ENCODE measurements at regions not wholly inside any gene's neighbourhood (a gene's known extent, or its start where the extent isn't known, plus 50 kb on each side); places are given as distances from the start of the nearest gene placed in this dataset.

DNA sequence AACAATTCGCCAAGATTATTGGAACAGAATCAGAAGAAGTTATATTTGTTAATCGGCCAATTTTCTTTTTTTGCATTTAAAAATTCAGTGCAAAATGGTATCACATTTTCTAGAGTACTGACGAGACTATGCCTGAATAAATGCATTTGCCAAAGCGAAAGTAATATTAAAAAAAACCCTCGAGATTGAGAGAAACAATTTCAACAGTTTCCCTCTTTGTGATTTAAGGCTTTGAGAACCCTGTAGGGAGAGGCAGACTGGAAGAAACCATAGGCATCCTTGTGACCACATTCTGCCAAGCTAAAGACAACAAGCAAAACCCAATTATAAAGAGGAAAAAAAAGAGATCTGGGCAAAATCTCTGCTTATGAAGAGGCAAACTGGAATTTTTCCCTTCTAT lies 218.1 kb upstream of the GK2 start:
- ChIA-PET CTCF (no interaction called here), POLR2A (no interaction called here)
- intact Hi-C loops (cut with micrococcal nuclease) (no loop called here), dilution Hi-C loops (cut with MboI; ENCODE audit: extremely low pct_ligation_motif_present, low sequenced_read_pairs) (no loop called here)
- no peaks in the 10 kb centered on the region for H3K79me2 ChIP-seq (ENCODE audit: control insufficient read depth, insufficient read depth, low read length)
- no peak overlapping the region for H3K27ac ChIP-seq (ENCODE audit: insufficient read depth, low read depth, low read length)
- no peaks in the 10 kb centered on the region for H3K9me3 ChIP-seq (replicated peaks; ENCODE audit: control insufficient read depth, insufficient read depth, low read length)
- no peaks in the 10 kb centered on the region for H3K9me1 ChIP-seq (replicated peaks; ENCODE audit: control insufficient read depth, extremely low read depth, insufficient read depth, low read length)
- no peak overlapping the region for H3K9ac ChIP-seq (replicated peaks; ENCODE audit: extremely low read depth, insufficient read depth, low read length)
- TF ChIP-seq GATA2 (IDR thresholded peaks at IDR 0.05; ENCODE audit: insufficient read depth, insufficient read length, low read depth, low read length) (no peak), EZH2 (IDR thresholded peaks at IDR 0.05; ENCODE audit: borderline replicate concordance, low read depth, low read length, severe bottlenecking) (no peak), JUN (IDR thresholded peaks at IDR 0.05; ENCODE audit: borderline replicate concordance, insufficient read depth, insufficient read length, low read depth) (no peak), MYC (IDR thresholded peaks at IDR 0.05; ENCODE audit: low read depth, low read length) (no peak)
- BruUV-seq (replicated peaks), result no TSS peak
- H4K20me1 ChIP-seq (replicated peaks; ENCODE audit: control insufficient read depth, extremely low read depth, insufficient read depth, low read length), result no peaks in the 10 kb centered on the region
- no peaks in the 10 kb centered on the region for H3K36me3 ChIP-seq (ENCODE audit: control insufficient read depth in 2 of 2, extremely low read depth in 1 of 2, insufficient read depth in 2 of 2, low read length in 2 of 2)
- peaks cover 0 to 2% of the 10 kb centered on the region in 2 experiments for H3K27me3 ChIP-seq (ENCODE audit: control insufficient read depth in 2 of 2, insufficient read depth in 2 of 2, low read length in 2 of 2)
- no peaks in the 10 kb centered on the region for H3K4me1 ChIP-seq (ENCODE audit: control insufficient read depth, extremely low read depth, insufficient read depth, low read length)
- no peak overlapping the region for H3K4me3 ChIP-seq (replicated peaks in 1 of 3; ENCODE audit: insufficient read depth in 1 of 3, low read depth in 1 of 3, low read length in 3 of 3)
- no peak overlapping the region for H2AFZ ChIP-seq (ENCODE audit: low read depth, low read length)
- FAIRE-seq (no peak), DNase-seq (ENCODE audit: low read depth, low spot score) (no peak)
- no peak overlapping the region for H3K4me2 ChIP-seq (ENCODE audit: insufficient read depth, low read length)

DNA sequence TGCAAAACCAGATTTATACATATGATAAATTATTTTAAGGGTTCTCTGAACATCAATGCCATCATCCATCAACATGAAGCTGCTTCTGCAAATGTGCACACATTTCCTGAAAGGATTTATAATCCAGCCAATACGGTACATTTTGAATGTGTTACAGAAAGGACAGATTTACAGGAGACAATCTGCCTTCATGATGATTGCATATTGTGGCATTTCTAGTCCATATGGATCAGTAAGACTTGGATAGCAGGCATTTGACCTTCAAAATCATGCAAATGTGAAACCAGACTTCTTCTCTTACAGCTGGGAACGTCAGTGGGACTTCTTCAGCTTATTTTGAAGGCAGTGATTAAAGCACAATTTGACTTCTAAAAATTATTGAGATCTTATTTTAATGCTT lies 217.3 kb upstream of the GK2 start:
- H2AFZ ChIP-seq (ENCODE audit: low read depth, low read length), result no peak overlapping the region
- no peak for FAIRE-seq
- no TSS peak for BruUV-seq (replicated peaks)

More for the DNA sequence above, 217.3 kb upstream of the GK2 start:
- intact Hi-C loops (cut with micrococcal nuclease) (no loop called here), dilution Hi-C loops (cut with MboI; ENCODE audit: extremely low pct_ligation_motif_present, low sequenced_read_pairs) (no loop called here)
- Histone ChIP-seq H3K4me2 (ENCODE audit: insufficient read depth, low read length) (no peak overlapping the region), H3K27ac (ENCODE audit: insufficient read depth, low read depth, low read length) (no peak overlapping the region), H3K9ac (replicated peaks; ENCODE audit: extremely low read depth, insufficient read depth, low read length) (no peak overlapping the region), H3K9me1 (replicated peaks; ENCODE audit: control insufficient read depth, extremely low read depth, insufficient read depth, low read length) (no peaks in the 10 kb centered on the region), H3K36me3 (ENCODE audit: control insufficient read depth in 2 of 2, extremely low read depth in 1 of 2, insufficient read depth in 2 of 2, low read length in 2 of 2) (no peaks in the 10 kb centered on the region), H3K4me1 (ENCODE audit: control insufficient read depth, extremely low read depth, insufficient read depth, low read length) (no peaks in the 10 kb centered on the region), H4K20me1 (replicated peaks; ENCODE audit: control insufficient read depth, extremely low read depth, insufficient read depth, low read length) (no peaks in the 10 kb centered on the region), H3K9me3 (replicated peaks; ENCODE audit: control insufficient read depth, insufficient read depth, low read length) (no peaks in the 10 kb centered on the region), H3K27me3 (ENCODE audit: control insufficient read depth in 2 of 2, insufficient read depth in 2 of 2, low read length in 2 of 2) (peaks cover 0 to 2% of the 10 kb centered on the region in 2 experiments), H3K4me3 (replicated peaks in 1 of 3; ENCODE audit: insufficient read depth in 1 of 3, low read depth in 1 of 3, low read length in 3 of 3) (no peak overlapping the region), H3K79me2 (ENCODE audit: control insufficient read depth, insufficient read depth, low read length) (no peaks in the 10 kb centered on the region)
- TF ChIP-seq EZH2 (IDR thresholded peaks at IDR 0.05; ENCODE audit: borderline replicate concordance, low read depth, low read length, severe bottlenecking), result no peak
- TF ChIP-seq GATA2 (IDR thresholded peaks at IDR 0.05; ENCODE audit: insufficient read depth, insufficient read length, low read depth, low read length), result no peak
- TF ChIP-seq, protein P1, sequence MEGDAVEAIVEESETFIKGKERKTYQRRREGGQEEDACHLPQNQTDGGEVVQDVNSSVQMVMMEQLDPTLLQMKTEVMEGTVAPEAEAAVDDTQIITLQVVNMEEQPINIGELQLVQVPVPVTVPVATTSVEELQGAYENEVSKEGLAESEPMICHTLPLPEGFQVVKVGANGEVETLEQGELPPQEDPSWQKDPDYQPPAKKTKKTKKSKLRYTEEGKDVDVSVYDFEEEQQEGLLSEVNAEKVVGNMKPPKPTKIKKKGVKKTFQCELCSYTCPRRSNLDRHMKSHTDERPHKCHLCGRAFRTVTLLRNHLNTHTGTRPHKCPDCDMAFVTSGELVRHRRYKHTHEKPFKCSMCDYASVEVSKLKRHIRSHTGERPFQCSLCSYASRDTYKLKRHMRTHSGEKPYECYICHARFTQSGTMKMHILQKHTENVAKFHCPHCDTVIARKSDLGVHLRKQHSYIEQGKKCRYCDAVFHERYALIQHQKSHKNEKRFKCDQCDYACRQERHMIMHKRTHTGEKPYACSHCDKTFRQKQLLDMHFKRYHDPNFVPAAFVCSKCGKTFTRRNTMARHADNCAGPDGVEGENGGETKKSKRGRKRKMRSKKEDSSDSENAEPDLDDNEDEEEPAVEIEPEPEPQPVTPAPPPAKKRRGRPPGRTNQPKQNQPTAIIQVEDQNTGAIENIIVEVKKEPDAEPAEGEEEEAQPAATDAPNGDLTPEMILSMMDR (IDR thresholded peaks at IDR 0.05; ENCODE audit: extremely low read depth in 1 of 2, insufficient read depth in 1 of 2, low read depth in 1 of 2, low read length in 2 of 2), result no peak
- no peak for TF ChIP-seq FOS (IDR thresholded peaks at IDR 0.05; ENCODE audit: borderline replicate concordance, insufficient read depth, low read length)
- TF ChIP-seq, protein P2, sequence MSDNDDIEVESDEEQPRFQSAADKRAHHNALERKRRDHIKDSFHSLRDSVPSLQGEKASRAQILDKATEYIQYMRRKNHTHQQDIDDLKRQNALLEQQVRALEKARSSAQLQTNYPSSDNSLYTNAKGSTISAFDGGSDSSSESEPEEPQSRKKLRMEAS (IDR thresholded peaks at IDR 0.05; ENCODE audit: insufficient read depth, insufficient read length), result no peak
- TF ChIP-seq JUN (IDR thresholded peaks at IDR 0.05; ENCODE audit: borderline replicate concordance, insufficient read depth, insufficient read length, low read depth), result no peak
- TF ChIP-seq POLR2A (IDR thresholded peaks at IDR 0.05; ENCODE audit: low read depth, low read length), result no peak
- no peak for TF ChIP-seq POLR2AphosphoS5 (IDR thresholded peaks at IDR 0.05; ENCODE audit: insufficient read depth, low read depth, low read length)
- no peak for TF ChIP-seq MYC (IDR thresholded peaks at IDR 0.05; ENCODE audit: low read depth, low read length)
- POLR2A ChIA-PET, result no interaction called here
- CTCF ChIA-PET, result no interaction called here
- no peak for DNase-seq (ENCODE audit: low read depth, low spot score)
